Small intestine (tissue), 7 donors: ENCODE measurements at regions not wholly inside any gene's neighbourhood (a gene's known extent, or its start where the extent isn't known, plus 50 kb on each side); places are given as distances from the start of the nearest gene placed in this dataset.
"Not testable (repeated sequence)": the region's sequence is repeated elsewhere in the genome, so short reads cannot be mapped to it uniquely, and the experiment has no call there.

Experiments
- DNase-seq, 2 donors: peaks; one replicate each; pipeline versions ENCODE4 v3.0.0 to v3.0.0-alpha.2; 2013
- FAIRE-seq: peaks from 2 replicates; lab custom pipeline; 2012; peaks lifted over from hg19 to GRCh38; lab: Jason Lieb, UNC
- H3K27ac ChIP-seq, 3 donors: one replicate each; pipeline ENCODE4 v1.5.1; 2013; ENCODE audit warnings: low read length in 2 of 3, mild to moderate bottlenecking in 2 of 3, control low read depth in 1 of 3, inconsistent platforms in 1 of 3, low read depth in 1 of 3, moderate library complexity in 1 of 3
- H3K27me3 ChIP-seq, 3 donors: one replicate each; pipeline ENCODE4 v1.6.1; 2013; ENCODE audit warnings: low read length in 3 of 3, inconsistent platforms in 1 of 3; ENCODE audit not compliant: control insufficient read depth in 3 of 3, insufficient read depth in 3 of 3
- H3K36me3 ChIP-seq, 3 donors: one replicate each; pipeline ENCODE4 v1.6.1; 2013; ENCODE audit warnings: low read length in 3 of 3, inconsistent platforms in 1 of 3, low read depth in 1 of 3, mild to moderate bottlenecking in 1 of 3, moderate library complexity in 1 of 3; ENCODE audit not compliant: control insufficient read depth in 3 of 3, insufficient read depth in 2 of 3
- H3K4me1 ChIP-seq, 3 donors: one replicate each; pipeline ENCODE4 v1.6.1; 2013; ENCODE audit warnings: low read length in 2 of 3, inconsistent platforms in 1 of 3, low read depth in 1 of 3, mild to moderate bottlenecking in 1 of 3, moderate library complexity in 1 of 3; ENCODE audit not compliant: control insufficient read depth in 3 of 3, insufficient read depth in 2 of 3
- H3K4me3 ChIP-seq, 3 donors: one replicate each; pipeline ENCODE4 v1.5.1; 2013; ENCODE audit warnings: low read length in 3 of 3, control low read depth in 1 of 3, inconsistent platforms in 1 of 3, low read depth in 1 of 3, mild to moderate bottlenecking in 1 of 3, moderate library complexity in 1 of 3
- H3K9me3 ChIP-seq, 2 donors: one replicate each; pipeline ENCODE4 v1.6.1; 2013; ENCODE audit warnings: low read depth in 1 of 2, low read length in 1 of 2; ENCODE audit not compliant: control insufficient read depth in 2 of 2, insufficient read depth in 1 of 2
- WGBS, 3 donors: extraction: QIAGEN DNeasy Blood & Tissue Kit; methylation state at CpG; one replicate each; pipeline ENCODE4 v1.1.7; 2013; 5-methylcytosine and 5-hydroxymethylcytosine counted together
- donor health status: healthy with polysubstance abuse.
- donor health status: control.
- donor health status: control.
- donor health status: Bipolar disorder and iron deficiency.
- donor health status: healthy.

DNA sequence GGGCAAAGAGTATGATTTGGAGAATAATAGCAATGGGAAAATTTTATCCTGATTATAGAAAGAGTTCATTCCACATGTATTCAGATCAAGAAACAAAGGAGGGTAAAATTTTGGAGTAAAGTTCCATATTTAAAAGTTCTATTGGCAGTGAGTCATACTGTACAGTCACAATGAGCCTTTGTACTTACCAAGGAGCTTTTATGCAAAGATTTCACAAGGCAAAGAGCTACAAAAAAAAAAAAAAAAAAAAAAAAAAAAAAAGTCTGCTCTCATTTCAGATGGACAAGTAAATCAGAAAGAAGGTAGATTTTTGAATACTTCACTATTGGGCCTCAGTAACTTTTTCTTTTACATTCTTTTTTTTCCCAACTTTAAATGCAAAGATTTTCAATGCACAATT is 1802.2 kb upstream of the PIK3C3 start:
- FAIRE-seq (no peak), DNase-seq (no peak)

DNA sequence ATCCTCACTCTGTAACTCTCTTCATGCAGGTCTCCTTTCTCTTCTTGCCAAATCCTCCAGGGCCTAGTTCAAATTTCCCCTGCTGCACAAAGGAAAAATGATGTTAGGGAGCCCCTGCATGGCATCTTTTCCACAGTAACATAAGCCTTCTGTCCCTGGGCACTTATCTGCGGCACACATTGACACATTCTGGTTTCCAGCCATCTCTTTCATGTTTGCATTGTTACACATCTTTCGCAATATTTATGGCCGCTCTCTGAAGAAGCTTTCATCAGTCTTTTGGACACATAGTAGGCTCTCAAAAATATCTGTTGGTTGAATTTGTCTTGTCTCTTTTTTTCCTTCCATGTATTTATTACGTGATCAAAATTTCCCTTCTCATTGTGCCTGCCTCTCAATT is 1806.1 kb upstream of the PIK3C3 start:
- DNase-seq, result no peak
- H3K9me3 ChIP-seq, result no peaks in the 10 kb centered on the region
- no peaks in the 10 kb centered on the region for H3K36me3 ChIP-seq
- no peaks in the 10 kb centered on the region for H3K27me3 ChIP-seq
- WGBS, 3 donors, result 73 to 90% (median 80%) methylated on average over 4 of the region's 4 CpGs
- H3K4me3 ChIP-seq, result no peak overlapping the region
- H3K4me1 ChIP-seq, result no peaks in the 10 kb centered on the region
- no peak for FAIRE-seq
- H3K27ac ChIP-seq, result no peak overlapping the region

More for the DNA sequence above, 1802.2 kb upstream of the PIK3C3 start:
- Histone ChIP-seq H3K9me3 (no peaks in the 10 kb centered on the region), H3K4me3 (no peak overlapping the region), H3K27me3 (no peaks in the 10 kb centered on the region), H3K36me3 (no peaks in the 10 kb centered on the region), H3K27ac (no peak overlapping the region), H3K4me1 (no peaks in the 10 kb centered on the region)

DNA sequence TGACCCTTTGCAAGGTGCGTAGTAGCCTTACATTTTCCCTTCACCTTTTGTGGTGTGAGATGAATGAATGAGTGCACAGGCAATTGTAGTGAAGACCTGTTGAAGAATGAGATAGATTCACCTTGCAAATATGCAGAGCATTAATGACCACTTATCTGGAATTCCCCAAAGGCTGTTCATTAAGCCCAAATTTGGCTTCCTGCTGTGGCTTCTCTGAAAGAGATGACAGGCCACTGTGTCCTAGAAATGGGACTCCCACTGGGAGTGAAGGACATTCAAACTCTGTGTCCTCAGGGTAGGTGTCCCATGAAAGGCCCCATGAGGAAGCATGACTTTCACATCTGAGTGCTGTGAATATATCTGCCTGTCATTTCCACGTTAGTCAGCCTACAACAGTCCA is 1821.8 kb upstream of the PIK3C3 start:
- DNase-seq (no peak), FAIRE-seq (no peak)
- peaks cover 0 to 8% of the 10 kb centered on the region in 2 donors for H3K9me3 ChIP-seq
- no peaks in the 10 kb centered on the region for H3K27me3 ChIP-seq
- H3K27ac ChIP-seq, result no peak overlapping the region
- no peaks in the 10 kb centered on the region for H3K4me1 ChIP-seq
- WGBS, 3 donors, result 65 to 86% (median 68%) methylated on average over 2 of the region's 2 CpGs
- H3K4me3 ChIP-seq, result no peak overlapping the region
- H3K36me3 ChIP-seq, result no peaks in the 10 kb centered on the region

DNA sequence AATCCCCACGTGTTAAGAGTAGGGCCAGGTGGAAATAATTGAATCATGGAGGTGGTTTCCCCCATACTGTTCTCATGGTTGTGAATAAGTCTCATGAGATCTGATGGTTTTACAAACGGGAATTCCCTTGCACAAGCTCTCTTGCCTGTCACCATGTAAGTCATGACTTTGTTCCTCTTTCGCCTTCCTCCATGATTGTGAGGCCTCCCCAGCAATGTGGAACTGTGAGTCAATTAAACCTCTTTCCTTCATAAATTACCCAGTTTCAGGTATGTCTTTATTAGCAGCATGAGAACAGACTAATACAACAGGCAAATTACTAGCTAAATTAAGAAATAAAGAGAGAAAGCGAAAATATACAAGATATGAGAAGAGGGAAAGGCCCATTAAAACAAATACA is 1822.6 kb upstream of the PIK3C3 start:
- not testable (repeated sequence) for DNase-seq, H3K9me3 ChIP-seq, H3K4me1 ChIP-seq, H3K27me3 ChIP-seq, H3K36me3 ChIP-seq, H3K4me3 ChIP-seq, FAIRE-seq, H3K27ac ChIP-seq
- 70 to 84% (median 82%) methylated on average over 4 of the region's 4 CpGs for WGBS, 3 donors

DNA sequence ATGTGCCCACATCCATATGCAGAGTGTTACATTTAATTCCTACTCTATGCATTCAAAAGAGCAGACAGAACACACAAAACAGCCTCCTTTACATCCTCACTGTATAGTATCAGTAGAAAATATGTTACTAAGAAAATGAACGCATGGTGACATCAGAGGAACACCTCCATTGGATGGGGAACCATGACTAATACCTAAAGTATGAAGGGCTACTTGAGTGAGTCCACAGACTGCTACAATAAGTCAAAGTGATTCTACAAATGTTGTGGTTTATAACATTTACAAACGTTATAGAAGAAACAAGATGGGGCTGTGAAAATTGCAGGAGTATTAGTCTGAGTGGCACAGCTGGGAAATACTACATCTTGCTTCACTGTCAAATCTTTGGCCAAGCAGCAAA is 1830.9 kb upstream of the PIK3C3 start:
- DNase-seq (no peak), FAIRE-seq (no peak)
- no peak overlapping the region for H3K27ac ChIP-seq
- no peak overlapping the region for H3K4me3 ChIP-seq
- H3K4me1 ChIP-seq, result no peaks in the 10 kb centered on the region
- H3K36me3 ChIP-seq, result no peaks in the 10 kb centered on the region
- peaks cover 0 to 2% of the 10 kb centered on the region in 2 donors for H3K9me3 ChIP-seq
- no peaks in the 10 kb centered on the region for H3K27me3 ChIP-seq
- WGBS, 3 donors, result 63 to 69% (median 67%) methylated on average over 2 of the region's 2 CpGs

DNA sequence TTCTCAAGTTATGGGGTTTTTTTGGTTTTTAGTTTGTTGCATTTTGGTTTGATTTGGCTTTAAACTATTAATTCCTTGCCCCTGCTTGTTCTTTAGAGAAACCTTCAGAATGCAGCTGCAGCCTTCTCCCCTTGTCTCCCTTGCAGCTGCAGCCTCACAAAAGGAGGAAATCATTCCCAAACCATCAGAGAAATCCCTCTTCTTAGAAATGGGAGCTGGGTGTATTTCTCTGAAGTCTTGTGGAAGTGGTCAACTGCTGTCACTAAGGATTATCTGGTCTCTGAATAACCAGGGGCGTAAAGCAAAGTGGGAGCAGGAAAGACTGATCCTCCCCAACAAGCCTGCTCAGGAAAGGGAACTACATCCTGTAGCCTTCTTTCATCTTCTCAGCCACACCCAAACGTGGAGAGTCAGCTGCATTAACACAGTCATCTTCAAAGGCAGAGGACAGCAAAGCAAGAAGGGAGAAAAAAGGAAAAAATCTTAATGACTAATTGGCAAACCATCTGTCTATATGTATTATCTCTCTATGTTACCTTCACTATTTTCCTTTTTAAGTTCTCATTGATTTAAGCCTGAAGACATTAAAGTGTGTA is 1834.1 kb upstream of the PIK3C3 start:
- no peak for FAIRE-seq
- 41 to 50% (median 44%) methylated on average over 2 of the region's 2 CpGs for WGBS, 3 donors
- H3K27me3 ChIP-seq, result no peaks in the 10 kb centered on the region

DNA sequence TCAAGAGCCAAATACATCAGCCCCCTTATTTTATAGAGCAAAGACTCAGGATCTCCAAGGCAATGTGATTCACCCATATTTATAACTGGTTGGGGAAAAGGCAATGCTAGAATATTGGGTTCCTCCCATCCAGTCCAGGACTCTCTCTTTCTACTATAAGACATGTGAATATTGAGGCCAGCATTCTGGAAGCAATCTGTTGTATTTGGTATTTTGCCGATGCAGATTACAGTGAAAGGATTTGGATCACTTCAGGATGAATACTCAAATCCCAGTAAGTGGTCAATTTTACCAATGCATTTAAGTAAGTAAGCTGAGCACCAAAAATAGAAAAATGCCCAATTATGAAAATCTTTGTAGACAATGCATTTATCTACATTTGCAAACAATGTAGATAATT is 1834.7 kb upstream of the PIK3C3 start:
- Histone ChIP-seq H3K4me3 (no peak overlapping the region), H3K27ac (no peak overlapping the region), H3K27me3 (no peaks in the 10 kb centered on the region), H3K9me3 (peaks cover 0 to 2% of the 10 kb centered on the region in 2 donors), H3K36me3 (no peaks in the 10 kb centered on the region), H3K4me1 (no peaks in the 10 kb centered on the region)
- 88 to 98% (median 95%) methylated on average over 1 of the region's 1 CpG for WGBS, 3 donors
- DNase-seq, result no peak
- FAIRE-seq, result no peak

More for the DNA sequence above, 1834.1 kb upstream of the PIK3C3 start:
- Histone ChIP-seq H3K4me3 (no peak overlapping the region), H3K27ac (no peak overlapping the region), H3K36me3 (no peaks in the 10 kb centered on the region), H3K9me3 (peaks cover 0 to 2% of the 10 kb centered on the region in 2 donors), H3K4me1 (no peaks in the 10 kb centered on the region)
- no peak for DNase-seq

DNA sequence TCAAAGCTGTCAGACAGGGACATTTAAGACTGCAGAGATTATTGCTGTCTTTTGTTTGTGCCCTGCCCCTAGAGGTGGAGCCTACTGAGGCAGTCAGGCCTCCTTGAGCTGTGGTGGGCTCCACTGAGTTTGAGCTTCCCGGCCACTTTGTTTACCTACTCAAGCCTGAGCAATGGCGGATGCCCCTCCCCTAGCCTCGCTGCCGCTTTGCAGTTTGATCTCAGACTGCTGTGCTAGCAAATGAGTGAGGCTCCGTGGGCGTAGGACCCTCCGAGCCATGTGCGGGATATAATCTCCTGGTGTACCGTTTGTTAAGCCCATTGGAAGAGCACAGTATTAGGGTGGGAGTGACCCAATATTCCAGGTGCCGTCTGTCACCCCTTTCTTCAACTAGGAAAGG is 1835.5 kb upstream of the PIK3C3 start:
- WGBS, 3 donors, result 69 to 94% (median 79%) methylated on average over 10 of the region's 10 CpGs
- DNase-seq, H3K9me3 ChIP-seq, FAIRE-seq, H3K27ac ChIP-seq, H3K4me1 ChIP-seq, H3K36me3 ChIP-seq, H3K4me3 ChIP-seq, H3K27me3 ChIP-seq: not testable (repeated sequence)

DNA sequence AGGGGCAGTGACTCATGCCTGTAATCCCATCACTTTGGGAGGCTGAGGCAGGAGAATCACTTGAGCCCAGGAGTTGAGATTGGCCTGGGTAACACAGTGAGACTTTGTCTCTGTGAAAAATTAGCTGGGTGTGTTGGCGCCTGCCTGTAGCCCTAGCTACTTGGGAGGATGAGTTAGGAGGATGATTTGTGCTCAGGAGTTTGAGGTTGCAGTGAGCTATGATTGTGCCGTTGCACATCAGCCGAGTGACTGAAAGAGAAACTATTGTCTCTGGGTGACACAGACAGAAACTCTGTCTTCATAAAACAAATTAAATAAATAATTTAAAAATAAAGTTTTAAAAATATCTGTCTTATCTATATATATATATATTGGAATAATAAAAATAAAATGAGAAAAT is 1844.6 kb upstream of the PIK3C3 start:
- no peak for DNase-seq
- H3K36me3 ChIP-seq, result no peaks in the 10 kb centered on the region
- FAIRE-seq, result no peak
- no peaks in the 10 kb centered on the region for H3K4me1 ChIP-seq
- no peaks in the 10 kb centered on the region for H3K27me3 ChIP-seq
- H3K27ac ChIP-seq, result no peak overlapping the region
- no peaks in the 10 kb centered on the region for H3K9me3 ChIP-seq
- 76 to 92% (median 78%) methylated on average over 3 of the region's 3 CpGs for WGBS, 3 donors
- no peak overlapping the region for H3K4me3 ChIP-seq
